Smooth muscle cell (in vitro differentiated cells): ENCODE measurements at regions not wholly inside any gene's neighbourhood (a gene's known extent, or its start where the extent isn't known, plus 50 kb on each side); places are given as distances from the start of the nearest gene placed in this dataset.

Experiments used
- DNase-seq: peaks from one replicate; lab custom pipeline; 2025; ENCODE audit not compliant: unreplicated experiment; lab: John Stamatoyannopoulos, UW
- H2AFZ ChIP-seq: fragments of 200-600 bp; sonication (generic); 2 replicates; pipeline ENCODE4 v1.6.0; 2016; ENCODE audit warnings: antibody characterized with exemption, low read depth, mild to moderate bottlenecking
- H3F3A ChIP-seq: fragments of 200-600 bp; sonication (generic); 2 replicates; pipeline ENCODE4 v1.6.0; 2017; ENCODE audit warnings: antibody characterized with exemption, low read depth
- H3K27ac ChIP-seq: fragments of 200-600 bp; sonication (generic); 2 replicates; pipeline ENCODE4 v1.5.1; 2016; ENCODE audit warnings: low read depth, mild to moderate bottlenecking
- H3K27me3 ChIP-seq: fragments of 200-600 bp; sonication (generic); 2 replicates; pipeline ENCODE4 v1.6.1; 2016; ENCODE audit warnings: low read depth, mild to moderate bottlenecking
- H3K36me3 ChIP-seq: fragments of 200-600 bp; sonication (generic); 2 replicates; pipeline ENCODE4 v1.5.1; 2016; ENCODE audit warnings: low read depth
- H3K4me1 ChIP-seq: fragments of 200-600 bp; sonication (generic); 2 replicates; pipeline ENCODE4 v1.5.1; 2016; ENCODE audit warnings: low read depth
- H3K4me2 ChIP-seq: fragments of 200-600 bp; sonication (generic); 2 replicates; pipeline ENCODE4 v1.6.0; 2016; ENCODE audit warnings: mild to moderate bottlenecking
- H3K4me3 ChIP-seq: fragments of 200-600 bp; sonication (generic); 2 replicates; pipeline ENCODE4 v1.5.1; 2016; ENCODE audit warnings: mild to moderate bottlenecking
- H3K79me2 ChIP-seq: fragments of 200-600 bp; sonication (generic); 2 replicates; pipeline ENCODE4 v1.6.0; 2016; ENCODE audit warnings: low read depth, mild to moderate bottlenecking
- H3K9ac ChIP-seq: fragments of 200-600 bp; sonication (generic); 2 replicates; pipeline ENCODE4 v1.6.0; 2016; ENCODE audit warnings: low read depth
- H3K9me3 ChIP-seq: fragments of 200-600 bp; sonication (generic); replicated peaks from 2 replicates; pipeline ENCODE4 v1.5.1; 2016; ENCODE audit warnings: low read depth
- H4K20me1 ChIP-seq: fragments of 200-600 bp; sonication (generic); 2 replicates; pipeline ENCODE4 v1.6.0; 2016; ENCODE audit warnings: low read depth
- CTCF ChIP-seq: fragments of 200-600 bp; sonication (generic); IDR thresholded peaks from 2 replicates; pipeline ENCODE4 v1.5.1; 2017; ENCODE audit warnings: borderline replicate concordance, mild to moderate bottlenecking, antibody characterized with exemption; ENCODE audit not compliant: insufficient read depth, poor library complexity, severe bottlenecking
- WGBS: methylation state at CpG from one replicate; pipeline ENCODE4 v1.1.7; 2016; ENCODE audit warnings: low lambda C conversion rate; 5-methylcytosine and 5-hydroxymethylcytosine counted together

GRCh38 chr9:107881626-107882300 is 392.2 kb upstream of the KLF4 start:
- Histone ChIP-seq H3K36me3 (no peaks in the 10 kb centered on the region), H2AFZ (no peak overlapping the region), H3K27me3 (no peaks in the 10 kb centered on the region), H3K4me1 (no peaks in the 10 kb centered on the region), H3K9me3 (no peaks in the 10 kb centered on the region), H3K79me2 (no peaks in the 10 kb centered on the region), H3K4me2 (no peak overlapping the region), H4K20me1 (no peaks in the 10 kb centered on the region), H3K27ac (no peak overlapping the region), H3K9ac (no peak overlapping the region), H3K4me3 (no peak overlapping the region), H3F3A (no peaks in the 10 kb centered on the region)
- WGBS, result 72% methylated on average over 2 of the region's 2 CpGs
- no peak for TF ChIP-seq CTCF
- DNase-seq, result no peak

GRCh38 chr9:107878462-107878861 is 388.9 kb upstream of the KLF4 start:
- H3K27me3 ChIP-seq, result no peaks in the 10 kb centered on the region
- H3K4me3 ChIP-seq, result no peak overlapping the region
- no peak overlapping the region for H3K27ac ChIP-seq
- H4K20me1 ChIP-seq, result no peaks in the 10 kb centered on the region
- H3K4me2 ChIP-seq, result no peak overlapping the region
- no peak for DNase-seq
- H3K79me2 ChIP-seq, result no peaks in the 10 kb centered on the region
- H3K4me1 ChIP-seq, result no peaks in the 10 kb centered on the region
- WGBS, result 100% methylated on average over 2 of the region's 2 CpGs
- no peak for TF ChIP-seq CTCF
- no peaks in the 10 kb centered on the region for H3K36me3 ChIP-seq
- H2AFZ ChIP-seq, result no peak overlapping the region
- no peaks in the 10 kb centered on the region for H3F3A ChIP-seq
- H3K9me3 ChIP-seq, result no peaks in the 10 kb centered on the region
- H3K9ac ChIP-seq, result no peak overlapping the region

GRCh38 chr9:107875571-107875980 is 386.0 kb upstream of the KLF4 start:
- no peaks in the 10 kb centered on the region for H3K36me3 ChIP-seq
- H2AFZ ChIP-seq, result no peak overlapping the region
- H3K27me3 ChIP-seq, result no peaks in the 10 kb centered on the region
- H3F3A ChIP-seq, result no peaks in the 10 kb centered on the region
- no peak for TF ChIP-seq CTCF
- H3K27ac ChIP-seq, result no peak overlapping the region
- no peak for DNase-seq
- no peak overlapping the region for H3K9ac ChIP-seq
- H4K20me1 ChIP-seq, result no peaks in the 10 kb centered on the region
- 91% methylated on average over 9 of the region's 9 CpGs for WGBS
- H3K9me3 ChIP-seq, result no peaks in the 10 kb centered on the region
- no peaks in the 10 kb centered on the region for H3K79me2 ChIP-seq
- H3K4me2 ChIP-seq, result no peak overlapping the region
- no peaks in the 10 kb centered on the region for H3K4me1 ChIP-seq
- no peak overlapping the region for H3K4me3 ChIP-seq
